ENCODE measurements at regions not wholly inside any gene's neighbourhood (a gene's known extent, or its start where the extent isn't known, plus 50 kb on each side); places are given as distances from the start of the nearest gene placed in this dataset.

GRCh38 chr10:130479146-130479545 lies 343.0 kb downstream of the GLRX3 start:
- no peaks in the 10 kb centered on the region for H3K4me1 ChIP-seq (ENCODE audit: low read length)
- H3K27ac ChIP-seq (ENCODE audit: low read length): no peak overlapping the region
- no peak overlapping the region for H3K4me3 ChIP-seq (ENCODE audit: low read length)
- H3K36me3 ChIP-seq (replicated peaks; ENCODE audit: low read depth, low read length): no peaks in the 10 kb centered on the region
- TF ChIP-seq, protein P1, sequence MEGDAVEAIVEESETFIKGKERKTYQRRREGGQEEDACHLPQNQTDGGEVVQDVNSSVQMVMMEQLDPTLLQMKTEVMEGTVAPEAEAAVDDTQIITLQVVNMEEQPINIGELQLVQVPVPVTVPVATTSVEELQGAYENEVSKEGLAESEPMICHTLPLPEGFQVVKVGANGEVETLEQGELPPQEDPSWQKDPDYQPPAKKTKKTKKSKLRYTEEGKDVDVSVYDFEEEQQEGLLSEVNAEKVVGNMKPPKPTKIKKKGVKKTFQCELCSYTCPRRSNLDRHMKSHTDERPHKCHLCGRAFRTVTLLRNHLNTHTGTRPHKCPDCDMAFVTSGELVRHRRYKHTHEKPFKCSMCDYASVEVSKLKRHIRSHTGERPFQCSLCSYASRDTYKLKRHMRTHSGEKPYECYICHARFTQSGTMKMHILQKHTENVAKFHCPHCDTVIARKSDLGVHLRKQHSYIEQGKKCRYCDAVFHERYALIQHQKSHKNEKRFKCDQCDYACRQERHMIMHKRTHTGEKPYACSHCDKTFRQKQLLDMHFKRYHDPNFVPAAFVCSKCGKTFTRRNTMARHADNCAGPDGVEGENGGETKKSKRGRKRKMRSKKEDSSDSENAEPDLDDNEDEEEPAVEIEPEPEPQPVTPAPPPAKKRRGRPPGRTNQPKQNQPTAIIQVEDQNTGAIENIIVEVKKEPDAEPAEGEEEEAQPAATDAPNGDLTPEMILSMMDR (IDR thresholded peaks at IDR 0.05; ENCODE audit: low read depth, low read length): no peak
- TF ChIP-seq EZH2phosphoT487 (IDR thresholded peaks at IDR 0.05; ENCODE audit: low read depth): no peak
- no peak overlapping the region for H3K4me2 ChIP-seq (ENCODE audit: low read length)
- no peaks in the 10 kb centered on the region for H4K20me1 ChIP-seq (ENCODE audit: insufficient read depth, low read length)
- no peaks in the 10 kb centered on the region for H3K27me3 ChIP-seq (ENCODE audit: low read depth, low read length)
- H3K9ac ChIP-seq (ENCODE audit: low read length): no peak overlapping the region
- H2AFZ ChIP-seq (ENCODE audit: low read depth, low read length): no peak overlapping the region
- no peaks in the 10 kb centered on the region for H3K9me3 ChIP-seq (ENCODE audit: insufficient read depth, low read length)
- no peaks in the 10 kb centered on the region for H3K79me2 ChIP-seq (ENCODE audit: low read length)

- no peaks in the 10 kb centered on the region for H3K79me2 ChIP-seq (ENCODE audit: low read length)
- no peak overlapping the region for H3K4me2 ChIP-seq (ENCODE audit: low read length)
- no peaks in the 10 kb centered on the region for H3K36me3 ChIP-seq (replicated peaks; ENCODE audit: low read depth, low read length)
- no peak overlapping the region for H3K27ac ChIP-seq (ENCODE audit: low read length)
- H4K20me1 ChIP-seq (ENCODE audit: insufficient read depth, low read length): no peaks in the 10 kb centered on the region
- no peak overlapping the region for H3K9ac ChIP-seq (ENCODE audit: low read length)
- no peaks in the 10 kb centered on the region for H3K27me3 ChIP-seq (ENCODE audit: low read depth, low read length)
- no peaks in the 10 kb centered on the region for H3K4me1 ChIP-seq (ENCODE audit: low read length)
- H3K9me3 ChIP-seq (ENCODE audit: insufficient read depth, low read length): no peaks in the 10 kb centered on the region
- no peak for TF ChIP-seq EZH2phosphoT487 (IDR thresholded peaks at IDR 0.05; ENCODE audit: low read depth)
- TF ChIP-seq, protein P1 (IDR thresholded peaks at IDR 0.05; ENCODE audit: low read depth, low read length): no peak
- no peak overlapping the region for H2AFZ ChIP-seq (ENCODE audit: low read depth, low read length)
- no peak overlapping the region for H3K4me3 ChIP-seq (ENCODE audit: low read length)
Observed at GRCh38 chr10:130479926-130480325, 343.7 kb downstream of the GLRX3 start.

DNA sequence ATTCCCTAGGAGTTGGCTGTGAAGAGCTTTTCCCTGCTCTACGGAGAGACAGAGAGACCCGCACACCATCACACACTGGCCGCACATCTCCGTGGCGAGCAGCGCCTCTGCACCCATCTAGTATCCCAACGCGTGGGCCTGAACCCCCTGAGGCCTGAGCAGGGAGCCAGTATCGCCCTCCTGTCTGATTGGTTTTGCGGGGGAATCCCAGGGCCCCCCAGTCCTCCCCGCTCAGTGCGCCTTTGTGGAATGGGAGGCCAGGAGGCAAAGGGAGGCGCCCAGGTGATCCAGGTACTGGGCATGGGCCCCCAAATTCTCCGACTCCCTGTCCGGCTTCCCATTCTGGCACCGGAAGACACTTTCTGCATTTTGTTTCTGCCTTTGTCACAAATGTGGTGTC lies 344.3 kb downstream of the GLRX3 start:
- H2AFZ ChIP-seq (ENCODE audit: low read depth, low read length): no peak overlapping the region
- H3K27ac ChIP-seq (ENCODE audit: low read length): no peak overlapping the region
- no peaks in the 10 kb centered on the region for H3K9me3 ChIP-seq (ENCODE audit: insufficient read depth, low read length)
- H3K36me3 ChIP-seq (replicated peaks; ENCODE audit: low read depth, low read length): no peaks in the 10 kb centered on the region
- no peak overlapping the region for H3K4me3 ChIP-seq (ENCODE audit: low read length)
- H3K4me2 ChIP-seq (ENCODE audit: low read length): no peak overlapping the region
- no peaks in the 10 kb centered on the region for H3K79me2 ChIP-seq (ENCODE audit: low read length)
- H3K4me1 ChIP-seq (ENCODE audit: low read length): no peaks in the 10 kb centered on the region
- H4K20me1 ChIP-seq (ENCODE audit: insufficient read depth, low read length): no peaks in the 10 kb centered on the region
- TF ChIP-seq, protein P1 (IDR thresholded peaks at IDR 0.05; ENCODE audit: low read depth, low read length): no peak
- no peak for TF ChIP-seq EZH2phosphoT487 (IDR thresholded peaks at IDR 0.05; ENCODE audit: low read depth)
- no peak overlapping the region for H3K9ac ChIP-seq (ENCODE audit: low read length)
- H3K27me3 ChIP-seq (ENCODE audit: low read depth, low read length): no peaks in the 10 kb centered on the region

DNA sequence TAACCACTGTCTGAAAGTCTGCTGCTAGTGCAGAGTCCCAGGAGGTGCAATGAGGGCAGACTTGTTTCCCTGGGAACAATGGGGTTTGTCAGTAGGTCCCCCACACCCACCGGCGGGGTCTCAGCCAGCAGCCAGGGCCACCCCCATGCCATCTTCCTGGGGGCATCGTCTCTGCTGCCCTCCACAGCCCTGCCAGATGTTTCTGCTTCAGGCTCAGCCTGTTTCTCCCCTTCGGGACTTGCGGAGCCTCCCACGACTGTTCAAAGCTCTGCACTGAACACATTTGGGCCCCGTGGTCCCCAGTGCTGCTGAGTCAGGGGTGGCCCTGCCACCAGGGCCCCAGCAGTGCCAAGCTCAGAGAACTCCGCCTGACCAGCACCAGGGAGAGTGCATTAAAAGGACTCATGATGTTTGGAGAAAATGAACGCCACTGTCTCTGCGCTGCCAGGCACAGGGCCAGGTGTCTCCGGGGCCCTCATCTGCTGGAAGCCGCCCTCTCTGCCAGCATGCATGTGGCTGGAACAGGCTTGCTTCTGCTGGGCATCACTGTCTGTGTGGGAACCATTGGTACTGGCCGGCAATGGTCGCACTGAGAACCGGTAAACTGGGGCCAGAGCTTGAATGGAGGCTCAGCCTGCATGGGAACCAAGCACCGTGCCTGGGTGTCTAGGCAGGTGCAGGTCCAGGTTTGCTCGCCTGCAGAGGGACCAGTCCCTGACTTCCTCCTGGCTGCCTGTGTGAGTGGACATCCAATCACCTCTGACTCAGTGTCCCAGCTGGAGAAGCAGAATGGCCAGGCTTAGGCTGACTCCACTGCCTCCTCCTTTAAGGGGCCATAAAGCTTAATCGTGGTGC lies 345.1 kb downstream of the GLRX3 start:
- H3K4me1 ChIP-seq (ENCODE audit: low read length): no peaks in the 10 kb centered on the region
- H3K9ac ChIP-seq (ENCODE audit: low read length): no peak overlapping the region
- H3K27ac ChIP-seq (ENCODE audit: low read length): no peak overlapping the region
- no peak overlapping the region for H3K4me2 ChIP-seq (ENCODE audit: low read length)
- H2AFZ ChIP-seq (ENCODE audit: low read depth, low read length): no peak overlapping the region
- no peak overlapping the region for H3K4me3 ChIP-seq (ENCODE audit: low read length)
- no peaks in the 10 kb centered on the region for H4K20me1 ChIP-seq (ENCODE audit: insufficient read depth, low read length)
- no peaks in the 10 kb centered on the region for H3K27me3 ChIP-seq (ENCODE audit: low read depth, low read length)
- TF ChIP-seq, protein P1 (IDR thresholded peaks at IDR 0.05; ENCODE audit: low read depth, low read length): no peak
- TF ChIP-seq EZH2phosphoT487 (IDR thresholded peaks at IDR 0.05; ENCODE audit: low read depth): no peak
- no peaks in the 10 kb centered on the region for H3K79me2 ChIP-seq (ENCODE audit: low read length)
- no peaks in the 10 kb centered on the region for H3K36me3 ChIP-seq (replicated peaks; ENCODE audit: low read depth, low read length)
- H3K9me3 ChIP-seq (ENCODE audit: insufficient read depth, low read length): no peaks in the 10 kb centered on the region

Data from OCI-LY3 (cell line).